Embryonic facial prominence (tissue), 1 donor: ENCODE measurements at regions not wholly inside any gene's neighbourhood (a gene's known extent, or its start where the extent isn't known, plus 50 kb on each side); places are given as distances from the start of the nearest gene placed in this dataset.

Experiments used
- DNase-seq: peaks from one replicate; pipeline ENCODE4 v3.0.0-alpha.2; 2016; ENCODE audit errors: extremely low spot score

GRCh38 chr4:34178476-34178875, 2065.8 kb downstream of the ARAP2 start:
- no peak for DNase-seq

GRCh38 chr4:34181311-34181841, 2062.9 kb downstream of the ARAP2 start:
- DNase-seq, result no peak

GRCh38 chr4:34181891-34182290, 2062.4 kb downstream of the ARAP2 start:
- DNase-seq, result no peak

GRCh38 chr4:34182306-34182705, 2062.0 kb downstream of the ARAP2 start:
- no peak for DNase-seq

- DNase-seq, result no peak
Measured at GRCh38 chr4:34183926-34184325, 2060.4 kb downstream of the ARAP2 start.

- DNase-seq, result no peak
Measured at GRCh38 chr4:34187056-34187455, 2057.3 kb downstream of the ARAP2 start.

GRCh38 chr4:34191443-34191842, 2052.9 kb downstream of the ARAP2 start:
- no peak for DNase-seq

GRCh38 chr4:34193451-34194154, 2050.7 kb downstream of the ARAP2 start:
- DNase-seq, result no peak

- DNase-seq, result no peak
Measured at GRCh38 chr4:34194585-34194984, 2049.7 kb downstream of the ARAP2 start.

GRCh38 chr4:34196375-34196774, 2047.9 kb downstream of the ARAP2 start:
- no peak for DNase-seq

GRCh38 chr4:34198966-34199365, 2045.3 kb downstream of the ARAP2 start:
- DNase-seq, result no peak

GRCh38 chr4:34200535-34200934, 2043.8 kb downstream of the ARAP2 start:
- no peak for DNase-seq

GRCh38 chr4:34202154-34202553, 2042.2 kb downstream of the ARAP2 start:
- no peak for DNase-seq

- DNase-seq, result no peak
Measured at GRCh38 chr4:34220601-34221000, 2023.7 kb downstream of the ARAP2 start.

GRCh38 chr4:34221986-34222385, 2022.3 kb downstream of the ARAP2 start:
- DNase-seq, result no peak

- no peak for DNase-seq
Measured at GRCh38 chr4:34236118-34236517, 2008.2 kb downstream of the ARAP2 start.

GRCh38 chr4:34245276-34245675, 1999.0 kb downstream of the ARAP2 start:
- DNase-seq, result peak; percentile 9

GRCh38 chr4:34250562-34250961, 1993.8 kb downstream of the ARAP2 start:
- DNase-seq, result no peak

GRCh38 chr4:34253239-34253638, 1991.1 kb downstream of the ARAP2 start:
- no peak for DNase-seq

- no peak for DNase-seq
Measured at GRCh38 chr4:34258176-34258575, 1986.1 kb downstream of the ARAP2 start.

- DNase-seq, result no peak
Measured at GRCh38 chr4:34261799-34262314, 1982.5 kb downstream of the ARAP2 start.

GRCh38 chr4:34269613-34270012, 1974.7 kb downstream of the ARAP2 start:
- no peak for DNase-seq

- DNase-seq, result no peak
Measured at GRCh38 chr4:34271479-34272355, 1972.6 kb downstream of the ARAP2 start.
